Spleen (tissue), 11 donors: ENCODE measurements at regions not wholly inside any gene's neighbourhood (a gene's known extent, or its start where the extent isn't known, plus 50 kb on each side); places are given as distances from the start of the nearest gene placed in this dataset.

Source experiments
- DNase-seq: peaks from one replicate; pipeline ENCODE4 v3.0.0-alpha.2; 2020
- H3K27ac ChIP-seq, 8 donors: fragments of 200-600 bp; sonication (generic) in 7 of 8; 1 replicate in 4 of 8; 2 replicates in 4 of 8; pipeline versions ENCODE4 v1.5.0 to v1.8.0; 2016 to 2021; ENCODE audit warnings: inconsistent platforms in 4 of 8, mild to moderate bottlenecking in 4 of 8, moderate library complexity in 1 of 8
- H3K27me3 ChIP-seq, 7 donors: fragments of 200-600 bp; sonication (generic) in 6 of 7; replicated peaks in 1 of 7; 1 replicate in 4 of 7; 2 replicates in 3 of 7; pipeline versions ENCODE4 v1.5.0 to v1.8.0; 2016 to 2021; ENCODE audit warnings: inconsistent platforms in 3 of 7, mild to moderate bottlenecking in 1 of 7
- H3K36me3 ChIP-seq, 6 donors: fragments of 200-600 bp; sonication (generic) in 5 of 6; 1 replicate in 4 of 6; 2 replicates in 2 of 6; pipeline versions ENCODE4 v1.5.0 to v1.8.0; 2016 to 2021; ENCODE audit warnings: inconsistent platforms in 2 of 6
- H3K4me1 ChIP-seq, 6 donors: fragments of 200-600 bp; sonication (generic) in 5 of 6; 1 replicate in 3 of 6; 2 replicates in 3 of 6; pipeline versions ENCODE4 v1.5.0 to v1.8.0; 2016 to 2021; ENCODE audit warnings: inconsistent platforms in 3 of 6
- H3K4me3 ChIP-seq, 8 donors: fragments of 200-600 bp; sonication (generic) in 7 of 8; 1 replicate in 4 of 8; 2 replicates in 4 of 8; pipeline versions ENCODE4 v1.5.0 to v1.8.0; 2016 to 2021; ENCODE audit warnings: inconsistent platforms in 4 of 8, mild to moderate bottlenecking in 4 of 8, moderate library complexity in 2 of 8
- H3K9me3 ChIP-seq, 8 donors: fragments of 200-600 bp; sonication (generic) in 7 of 8; 1 replicate in 4 of 8; 2 replicates in 4 of 8; pipeline versions ENCODE4 v1.5.0 to v1.8.0; 2016 to 2021; ENCODE audit warnings: inconsistent platforms in 4 of 8
- CTCF ChIP-seq, 11 experiments: fragments of 200-600 bp in 7 of 11; fragments of 450-650 bp in 4 of 11; sonication (generic) in 4 of 11; IDR thresholded peaks in 8 of 11; conservative IDR thresholded peaks in 3 of 11; 1 replicate in 7 of 11; 2 replicates in 4 of 11; pipeline versions ENCODE4 v1.4.0 to v1.8.0; 2016 to 2021; ENCODE audit warnings: antibody characterized with exemption in 11 of 11, inconsistent platforms in 4 of 11, mild to moderate bottlenecking in 1 of 11
- POLR2A ChIP-seq, 3 donors: fragments of 450-650 bp; IDR thresholded peaks; one replicate each; pipeline ENCODE4 v1.5.1; 2017; ENCODE audit warnings: antibody characterized with exemption in 3 of 3, mild to moderate bottlenecking in 1 of 3
- POLR2AphosphoS5 ChIP-seq, 3 donors: sonication (generic); formaldehyde crosslinking; IDR thresholded peaks; one replicate each; pipeline ENCODE4 v1.5.1; 2017; ENCODE audit warnings: antibody characterized with exemption in 3 of 3
- WGBS, 5 donors: extraction: QIAGEN DNeasy Blood & Tissue Kit in 3 of 5; methylation state at CpG; one replicate each; pipeline versions ENCODE4 v1.1.5 to v1.1.7; 2013 to 2018; 5-methylcytosine and 5-hydroxymethylcytosine counted together
- intact Hi-C: fragments of 100-400 bp; cut with DNase I; formaldehyde crosslinking; loops from one replicate; pipeline ENCODE4 v1.15.0; 2023; ENCODE audit warnings: low total_unique reads
- donor health status: healthy with polysubstance abuse.
- donor health status: DM: no; HTN: no; CAD: no; lungs with moderate emphysema.
- donor health status: DM: no; HTN: no; CAD: no.
- donor health status: Bipolar disorder and iron deficiency.
- donor health status: healthy.
- donor health status: DM: no; HTN: no; CAD: no.
- donor health status: DM: yes; HTN: yes; CAD: no.

- no peaks in the 10 kb centered on the region for H3K4me1 ChIP-seq
- no peak for TF ChIP-seq POLR2AphosphoS5 (IDR thresholded peaks at IDR 0.05)
- peaks cover 0 to 6% (median 2%) of the 10 kb centered on the region in 8 donors for H3K9me3 ChIP-seq
- 83 to 93% (median 87%) methylated on average over 3 of the region's 3 CpGs for WGBS, 5 donors
- no peak for DNase-seq
- intact Hi-C loops: no loop called here
- H3K27me3 ChIP-seq: no peaks in the 10 kb centered on the region
- no peak overlapping the region for H3K27ac ChIP-seq
- no peaks in the 10 kb centered on the region for H3K36me3 ChIP-seq
- H3K4me3 ChIP-seq: no peak overlapping the region
These were observed 903.1 kb downstream of the BCL11B start for GRCh38 chr14:98368916-98369315.

GRCh38 chr14:98369344-98369743, 902.7 kb downstream of the BCL11B start:
- no peak overlapping the region for H3K4me3 ChIP-seq
- intact Hi-C loops: no loop called here
- H3K4me1 ChIP-seq: no peaks in the 10 kb centered on the region
- no peak for DNase-seq
- peaks cover 0 to 6% (median 2%) of the 10 kb centered on the region in 8 donors for H3K9me3 ChIP-seq
- no peaks in the 10 kb centered on the region for H3K36me3 ChIP-seq
- H3K27ac ChIP-seq: no peak overlapping the region
- H3K27me3 ChIP-seq: no peaks in the 10 kb centered on the region
- TF ChIP-seq CTCF (IDR thresholded peaks at IDR 0.05 in 8 of 11, conservative IDR thresholded peaks at IDR 0.05 in 3 of 11) (no peak), POLR2A (IDR thresholded peaks at IDR 0.05) (no peak), POLR2AphosphoS5 (IDR thresholded peaks at IDR 0.05) (no peak)
- 46 to 76% (median 70%) methylated on average over 2 of the region's 2 CpGs for WGBS, 5 donors

DNA sequence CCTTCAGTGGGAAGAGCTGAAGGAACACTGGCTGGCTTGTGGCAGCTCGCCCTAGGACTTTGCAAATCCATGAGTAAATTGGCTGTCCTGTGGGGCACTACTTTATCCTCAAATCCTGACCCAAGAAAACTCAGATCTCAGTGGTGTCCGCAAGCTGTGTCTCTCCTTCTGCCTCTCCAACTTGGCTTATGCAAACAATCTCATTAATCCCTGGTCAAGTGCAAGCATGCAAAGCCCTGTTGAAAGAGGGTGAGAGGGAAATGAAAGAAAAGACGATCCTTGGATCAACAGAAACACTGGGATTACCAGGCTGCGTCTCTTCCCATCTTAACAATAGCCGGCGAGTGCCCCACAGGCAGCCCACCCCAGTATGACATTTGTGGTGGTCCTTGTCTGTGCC, 901.6 kb downstream of the BCL11B start:
- no peak overlapping the region for H3K27ac ChIP-seq
- no peak for DNase-seq
- H3K4me1 ChIP-seq: no peaks in the 10 kb centered on the region
- 60 to 81% (median 74%) methylated on average over 6 of the region's 6 CpGs for WGBS, 5 donors
- intact Hi-C loops: no loop called here
- no peak overlapping the region for H3K4me3 ChIP-seq
- no peaks in the 10 kb centered on the region for H3K27me3 ChIP-seq
- peaks cover 0 to 6% (median 2%) of the 10 kb centered on the region in 8 donors for H3K9me3 ChIP-seq
- no peaks in the 10 kb centered on the region for H3K36me3 ChIP-seq
- TF ChIP-seq CTCF (IDR thresholded peaks at IDR 0.05 in 8 of 11, conservative IDR thresholded peaks at IDR 0.05 in 3 of 11): no peak
- TF ChIP-seq POLR2AphosphoS5 (IDR thresholded peaks at IDR 0.05): no peak
- TF ChIP-seq POLR2A (IDR thresholded peaks at IDR 0.05): no peak

DNA sequence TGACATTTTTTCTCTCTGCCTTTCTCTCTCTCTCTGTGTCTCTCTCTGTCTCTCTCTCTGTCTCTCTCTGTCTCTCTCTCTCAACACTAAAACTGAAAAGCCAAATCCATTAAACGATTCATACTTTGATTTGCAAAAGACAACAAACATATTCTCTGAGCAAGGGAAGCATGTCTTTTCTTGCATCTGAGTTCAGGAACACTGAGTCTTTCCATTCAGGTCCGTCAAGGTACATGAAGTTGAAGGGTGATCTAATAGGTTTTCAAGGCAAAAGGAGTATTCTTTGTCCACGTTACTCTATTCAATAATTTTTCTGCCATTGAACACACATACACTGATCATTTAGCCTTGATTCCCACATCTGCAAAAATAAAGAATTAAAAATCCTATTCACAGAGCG, 900.9 kb downstream of the BCL11B start:
- WGBS, 5 donors: 71 to 84% (median 73%) methylated on average over 4 of the region's 4 CpGs
- Histone ChIP-seq H3K4me1 (no peaks in the 10 kb centered on the region), H3K27me3 (no peaks in the 10 kb centered on the region), H3K36me3 (no peaks in the 10 kb centered on the region), H3K4me3 (no peak overlapping the region), H3K27ac (no peak overlapping the region), H3K9me3 (peaks cover 0 to 6% (median 2%) of the 10 kb centered on the region in 8 donors)
- intact Hi-C loops: no loop called here
- DNase-seq: no peak
- TF ChIP-seq POLR2AphosphoS5 (IDR thresholded peaks at IDR 0.05) (no peak), CTCF (IDR thresholded peaks at IDR 0.05 in 8 of 11, conservative IDR thresholded peaks at IDR 0.05 in 3 of 11) (no peak)

DNA sequence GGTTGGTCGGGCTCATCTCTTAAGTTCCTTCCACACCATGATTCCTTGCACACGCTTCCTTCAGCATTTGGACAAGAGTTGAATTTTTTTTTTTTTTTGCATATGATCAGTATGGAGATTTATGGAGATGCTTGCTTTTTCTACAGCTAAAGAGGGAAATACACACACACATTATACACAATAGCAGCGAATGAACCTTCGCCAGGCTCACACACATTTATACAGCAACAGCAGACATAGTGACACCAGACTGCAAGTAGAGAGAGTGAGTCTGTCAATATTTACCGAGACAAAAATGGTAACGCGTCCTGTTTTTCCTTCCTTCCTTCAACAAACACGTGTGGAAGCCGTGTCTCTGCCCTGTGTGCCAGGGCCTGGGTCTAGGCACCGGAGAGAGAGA, 897.9 kb downstream of the BCL11B start:
- Histone ChIP-seq H3K27me3 (no peaks in the 10 kb centered on the region), H3K4me1 (no peaks in the 10 kb centered on the region), H3K27ac (no peak overlapping the region), H3K36me3 (no peaks in the 10 kb centered on the region), H3K4me3 (no peak overlapping the region), H3K9me3 (peaks cover 0 to 5% (median 0%) of the 10 kb centered on the region in 8 donors)
- DNase-seq: no peak
- no peak for TF ChIP-seq CTCF (IDR thresholded peaks at IDR 0.05 in 8 of 11, conservative IDR thresholded peaks at IDR 0.05 in 3 of 11)
- TF ChIP-seq POLR2A (IDR thresholded peaks at IDR 0.05): no peak
- no peak for TF ChIP-seq POLR2AphosphoS5 (IDR thresholded peaks at IDR 0.05)
- 66 to 73% (median 68%) methylated on average over 10 of the region's 10 CpGs for WGBS, 5 donors
- intact Hi-C loops: no loop called here
